NCI-H2196 (cell line): ENCODE measurements at regions not wholly inside any gene's neighbourhood (a gene's known extent, or its start where the extent isn't known, plus 50 kb on each side); places are given as distances from the start of the nearest gene placed in this dataset.
A peak's percentile ranks its signal among the peaks of the same experiment; 100 is the strongest.

Source experiments
- DNase-seq: peaks from one replicate; lab custom pipeline; 2025; ENCODE audit not compliant: unreplicated experiment; lab: John Stamatoyannopoulos, UW

DNA sequence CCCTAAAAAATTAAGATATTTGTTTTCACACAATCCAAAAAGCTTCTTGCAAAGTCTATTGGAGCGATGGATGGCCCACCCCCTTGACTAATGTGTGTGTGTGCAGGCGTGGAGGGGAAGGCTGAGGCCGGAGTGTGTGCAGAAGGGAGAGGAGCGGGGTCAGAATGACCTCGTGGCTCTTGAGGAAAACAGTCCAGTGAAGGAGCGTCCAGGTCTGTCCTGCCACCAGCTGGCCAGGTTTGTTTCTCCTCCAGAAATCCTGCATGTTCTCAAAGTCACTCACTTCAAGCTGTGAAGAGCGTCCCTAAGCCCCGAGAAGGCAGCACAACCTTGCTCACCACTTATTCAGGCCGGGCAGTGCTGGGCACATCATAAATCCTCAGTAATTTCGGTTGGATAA is 69.5 kb upstream of the SSX2IP start:
- DNase-seq = no peak

DNA sequence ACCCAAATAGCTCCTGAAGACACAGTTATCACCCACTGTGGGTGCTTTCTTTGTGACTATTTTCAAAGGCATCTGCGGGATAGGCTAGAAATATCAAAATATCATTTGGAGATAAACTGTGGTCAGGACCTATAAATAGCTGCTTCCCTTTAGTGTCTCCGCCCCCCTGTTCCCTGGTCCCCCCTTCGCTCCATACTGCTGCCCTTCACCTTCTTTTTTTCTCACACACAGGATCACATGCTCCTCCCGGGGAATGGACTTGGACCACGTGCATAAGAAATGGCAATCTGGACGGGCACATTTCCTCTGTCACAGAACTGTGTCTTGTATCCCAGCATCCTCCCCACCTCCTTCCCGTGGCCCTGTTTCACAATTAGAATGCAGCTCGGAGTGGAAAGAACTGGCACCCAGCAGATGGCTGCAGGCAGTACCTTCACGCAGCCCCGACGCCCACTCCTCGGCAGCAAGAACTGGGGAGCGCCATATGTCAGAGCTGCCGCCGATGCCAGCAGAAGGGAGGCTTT is 68.8 kb upstream of the SSX2IP start:
- no peak for DNase-seq

DNA sequence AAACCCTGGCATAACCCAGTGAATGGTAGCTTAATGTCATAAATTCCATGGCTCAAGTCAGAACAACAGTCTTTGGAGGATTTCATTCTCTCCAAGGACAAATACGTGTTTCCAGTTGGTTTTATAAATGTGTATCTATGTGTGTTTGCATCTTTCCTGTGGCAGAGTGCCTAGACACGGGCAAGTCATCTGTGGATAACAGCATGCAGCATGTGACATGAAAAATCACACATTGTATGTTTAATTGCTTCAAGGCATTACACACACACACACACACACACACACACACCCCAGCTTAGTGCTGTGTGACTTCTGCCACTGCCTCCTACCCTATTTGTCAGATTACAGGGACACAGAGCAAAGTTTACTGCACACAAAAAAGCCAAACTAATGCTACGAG is 68.2 kb upstream of the SSX2IP start:
- DNase-seq = no peak

DNA sequence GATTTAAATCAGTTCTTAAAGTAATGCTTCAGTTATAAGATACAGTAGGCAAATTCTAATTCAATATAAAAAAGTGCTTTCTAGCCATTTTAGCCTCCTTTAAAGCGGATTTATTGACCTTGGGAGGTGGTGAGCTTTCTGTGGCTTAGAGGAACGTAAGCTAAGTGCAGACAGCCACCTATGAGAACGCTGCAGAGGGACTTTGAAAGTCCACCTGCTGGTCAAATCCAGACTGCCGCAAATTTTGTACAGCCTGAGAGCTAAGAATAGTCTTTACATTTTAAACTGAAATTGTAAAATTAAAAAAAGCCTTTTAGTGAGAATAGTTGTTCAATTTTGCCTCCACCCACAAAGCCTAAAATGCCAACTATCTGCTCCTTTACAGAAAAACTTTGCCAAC is 67.0 kb upstream of the SSX2IP start:
- DNase-seq = no peak

DNA sequence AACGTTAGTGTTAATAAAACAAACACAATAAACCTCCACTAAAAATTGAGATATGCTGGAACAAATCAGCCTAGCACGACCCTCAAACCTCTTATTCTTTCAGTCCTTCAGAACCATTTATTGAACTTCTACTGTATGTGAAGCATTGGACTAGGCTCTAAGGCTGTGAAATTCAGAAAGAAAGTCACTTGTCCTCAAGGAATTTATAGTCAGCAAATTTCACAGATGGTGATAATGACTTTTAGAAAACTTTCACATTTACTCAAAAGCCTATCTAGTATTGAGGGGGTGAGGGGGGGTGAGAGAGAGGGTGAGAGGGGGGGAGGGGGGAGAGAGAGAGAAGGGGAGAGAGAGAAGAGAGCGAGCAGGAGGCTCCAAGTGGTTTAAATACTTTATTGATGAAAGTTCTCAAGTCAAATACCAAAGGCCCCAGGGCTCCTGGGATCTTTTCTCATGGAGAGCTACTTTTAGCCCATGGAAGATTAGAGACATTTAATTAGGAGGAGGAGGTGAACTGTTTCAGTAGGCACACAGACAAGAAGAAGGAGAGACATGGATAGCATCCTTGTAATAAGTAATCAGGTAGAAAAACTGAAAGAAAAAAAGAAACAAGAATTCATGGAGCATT is 66.3 kb upstream of the SSX2IP start:
- no peak for DNase-seq

DNA sequence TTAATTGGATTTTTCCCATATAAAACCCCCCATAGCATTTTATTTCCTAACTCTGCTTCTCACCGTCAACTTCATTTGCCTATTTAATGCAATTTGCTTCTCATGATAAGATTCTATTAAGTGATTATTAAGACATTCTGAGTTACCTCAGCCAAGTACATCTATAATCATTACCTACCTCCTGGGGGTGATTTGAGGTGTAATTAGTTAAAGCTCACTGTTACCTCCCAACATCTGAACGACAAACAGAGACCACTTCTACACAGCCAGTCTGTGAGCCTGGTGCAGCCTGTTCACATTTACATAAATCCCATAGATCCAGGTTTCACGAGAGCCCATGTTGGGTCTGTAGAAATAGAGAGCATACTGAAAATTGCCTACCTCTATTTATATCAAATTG is 65.7 kb upstream of the SSX2IP start:
- no peak for DNase-seq

DNA sequence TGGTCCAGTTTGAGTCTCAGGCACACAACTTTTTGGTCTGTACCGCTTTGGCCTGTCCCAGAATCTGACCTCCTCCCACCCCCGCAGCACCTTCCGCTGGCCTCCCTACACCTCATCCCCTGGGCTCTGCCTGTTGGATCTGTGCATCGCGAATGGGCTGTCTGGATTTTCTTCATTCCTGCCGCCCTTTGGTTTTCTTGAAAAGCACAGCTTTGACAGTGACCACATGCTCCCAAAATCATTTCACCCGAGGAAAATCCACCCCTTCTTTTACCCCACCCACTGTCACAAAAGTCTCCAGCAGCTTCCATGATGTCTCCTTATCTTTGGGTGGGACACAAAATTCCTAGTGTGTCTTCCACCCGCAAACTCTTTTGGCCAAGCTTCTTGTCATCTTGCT is 65.0 kb upstream of the SSX2IP start:
- no peak for DNase-seq

DNA sequence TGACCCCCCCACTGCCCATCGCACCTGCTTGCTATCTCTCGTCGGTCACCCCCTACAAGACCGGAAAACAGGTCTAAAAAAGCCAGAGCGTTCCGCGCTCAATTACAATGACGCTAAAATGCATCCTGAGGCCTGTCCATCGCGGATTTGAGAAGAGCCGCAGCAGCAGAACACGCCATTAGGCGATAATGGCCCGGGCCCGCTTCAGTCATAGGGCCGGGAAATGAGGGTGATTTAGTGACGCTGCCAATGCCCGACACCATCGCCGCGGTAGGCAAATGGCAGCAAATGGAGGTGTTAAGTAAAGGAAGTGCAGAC is 64.1 kb upstream of the SSX2IP start:
- DNase-seq = no peak

DNA sequence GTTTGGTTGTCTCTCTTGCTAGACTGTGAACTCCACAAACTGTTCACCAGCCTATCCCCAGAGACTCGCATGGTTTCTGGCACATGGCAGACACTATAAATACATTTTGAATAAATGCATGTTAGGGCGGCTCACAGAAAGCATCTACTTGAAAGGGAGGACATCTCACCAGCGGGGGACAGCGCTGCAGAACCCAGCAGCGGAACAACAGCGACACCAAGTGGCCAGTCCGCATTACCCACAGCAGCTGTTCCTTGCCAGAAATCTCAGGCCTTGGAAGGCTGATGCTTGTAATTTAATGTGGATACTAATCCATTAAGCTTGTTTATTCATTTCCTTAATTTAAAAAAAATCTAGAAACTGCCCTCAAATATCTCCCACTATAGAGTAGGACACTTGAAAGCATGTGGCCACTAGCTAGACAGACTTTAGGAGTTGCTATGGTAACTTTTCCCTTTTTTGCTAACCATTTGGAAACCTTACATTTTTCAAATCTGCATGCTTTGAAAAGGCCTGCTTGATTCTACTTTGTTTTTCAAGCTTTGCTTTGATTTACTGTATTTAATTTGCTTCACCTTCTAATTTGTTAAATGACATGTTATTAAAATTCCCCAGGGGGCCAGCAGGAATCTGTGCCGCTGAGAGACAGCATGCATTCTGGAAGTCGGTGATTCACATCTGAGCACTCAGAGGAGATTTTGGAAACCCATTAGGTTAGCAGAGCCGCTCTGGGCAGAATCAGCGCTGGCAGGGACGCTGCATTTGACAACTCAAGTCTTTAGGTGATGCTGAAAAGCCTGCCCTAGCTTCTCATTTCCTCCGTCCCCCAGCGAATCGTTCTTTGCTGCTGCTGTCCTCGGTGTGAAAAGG is 63.5 kb upstream of the SSX2IP start:
- DNase-seq = peak; percentile 77

DNA sequence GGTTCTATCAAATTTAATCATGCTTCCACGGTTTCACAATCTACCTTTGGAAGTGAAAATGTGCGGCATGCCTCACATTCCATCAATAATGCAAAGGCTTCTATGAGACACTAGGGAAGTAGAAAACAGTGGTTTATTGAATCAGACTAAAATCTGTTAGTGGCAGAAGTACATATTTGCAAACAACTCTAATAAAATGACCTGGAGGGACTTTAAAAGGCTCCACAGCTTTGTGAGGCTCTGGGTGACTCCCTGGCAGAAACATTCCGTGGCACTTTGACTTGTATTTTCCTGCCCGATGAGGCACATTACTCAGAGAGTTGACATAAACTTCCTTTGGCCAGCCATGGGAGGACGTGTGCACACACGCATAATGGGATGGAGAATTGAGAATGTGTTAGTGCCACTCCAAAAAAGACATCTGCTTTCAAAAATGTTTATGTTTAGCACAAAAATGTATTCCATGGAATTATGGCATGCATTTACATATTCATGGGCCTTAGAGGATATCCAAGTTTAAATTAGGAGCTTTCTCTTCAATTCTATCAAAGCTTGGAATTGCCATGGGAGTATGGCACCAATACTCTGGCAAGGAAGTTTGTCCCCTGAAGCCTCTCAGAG is 60.0 kb upstream of the SSX2IP start:
- DNase-seq = no peak

DNA sequence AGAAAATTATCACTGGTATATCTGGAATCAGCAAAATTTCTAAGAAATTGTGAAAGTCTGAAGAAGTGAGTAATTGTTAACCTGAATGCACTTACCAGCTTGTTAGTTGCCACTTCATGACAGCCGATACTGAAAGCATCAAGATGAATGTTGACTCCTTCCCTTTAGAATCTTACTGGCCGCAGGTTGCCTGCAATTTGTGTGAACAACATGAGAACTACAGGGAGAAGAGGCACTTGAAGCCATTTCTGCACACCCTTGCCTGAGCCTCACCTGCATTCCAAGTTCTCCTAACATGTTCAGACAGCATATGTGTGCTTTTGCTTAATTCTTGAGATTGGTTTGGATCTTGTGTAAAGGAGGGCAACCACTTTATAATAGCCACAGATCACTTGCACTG is 59.2 kb upstream of the SSX2IP start:
- DNase-seq = no peak

DNA sequence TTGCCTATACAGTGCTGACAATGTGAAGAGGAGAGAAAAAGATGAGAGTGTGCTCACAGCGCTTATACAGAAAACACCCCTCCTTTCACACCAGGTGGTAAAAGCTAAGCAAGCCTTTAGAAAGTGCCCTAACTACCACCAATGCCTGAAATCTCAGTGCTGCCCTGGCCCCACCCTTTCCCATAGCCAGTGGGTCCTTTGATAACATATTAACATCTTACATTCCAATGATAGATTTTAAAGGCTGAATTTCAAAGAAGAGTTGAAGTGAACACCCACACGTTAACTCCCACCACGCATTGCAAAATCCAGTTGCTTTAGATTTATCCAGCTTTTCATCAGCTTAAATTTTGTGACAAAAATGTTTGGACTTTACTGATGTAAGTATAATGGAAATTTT is 58.1 kb upstream of the SSX2IP start:
- DNase-seq = no peak

DNA sequence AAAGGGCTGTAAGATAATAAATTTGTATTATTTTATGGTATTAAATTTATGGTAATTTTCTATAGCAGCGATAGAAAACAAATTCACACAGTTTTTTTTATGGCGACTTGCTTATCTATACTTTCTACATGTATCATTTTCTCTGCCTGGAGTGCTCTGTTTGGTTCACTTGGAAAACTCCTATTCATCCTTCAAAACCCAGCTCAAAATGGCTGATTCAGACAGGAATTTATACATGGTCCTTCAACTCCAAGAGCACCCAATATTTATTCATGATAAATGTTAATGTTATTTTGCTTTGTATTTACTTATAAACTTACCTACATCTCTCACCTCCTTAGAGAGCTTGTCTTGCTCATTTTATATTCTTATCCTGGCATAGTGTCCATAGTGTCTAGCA is 55.6 kb upstream of the SSX2IP start:
- DNase-seq = no peak

DNA sequence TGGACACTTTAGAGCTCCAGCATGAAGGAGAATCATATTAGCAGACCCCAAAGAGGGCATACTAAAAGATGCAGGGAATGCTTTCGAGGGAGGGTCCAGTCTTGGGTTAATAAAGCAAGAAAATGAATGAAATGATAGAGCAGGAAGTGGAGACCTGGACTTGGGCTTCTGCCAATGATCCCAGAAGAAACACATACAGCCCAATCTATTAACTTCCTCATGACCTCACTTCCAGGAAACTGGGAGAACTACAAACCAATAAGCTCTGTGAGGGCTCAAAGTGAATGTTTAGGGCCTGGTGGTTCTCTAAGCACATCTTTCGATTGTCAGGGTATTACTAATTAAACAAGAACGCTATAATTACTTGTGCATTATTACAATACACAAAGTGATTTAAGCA is 53.6 kb upstream of the SSX2IP start:
- no peak for DNase-seq

DNA sequence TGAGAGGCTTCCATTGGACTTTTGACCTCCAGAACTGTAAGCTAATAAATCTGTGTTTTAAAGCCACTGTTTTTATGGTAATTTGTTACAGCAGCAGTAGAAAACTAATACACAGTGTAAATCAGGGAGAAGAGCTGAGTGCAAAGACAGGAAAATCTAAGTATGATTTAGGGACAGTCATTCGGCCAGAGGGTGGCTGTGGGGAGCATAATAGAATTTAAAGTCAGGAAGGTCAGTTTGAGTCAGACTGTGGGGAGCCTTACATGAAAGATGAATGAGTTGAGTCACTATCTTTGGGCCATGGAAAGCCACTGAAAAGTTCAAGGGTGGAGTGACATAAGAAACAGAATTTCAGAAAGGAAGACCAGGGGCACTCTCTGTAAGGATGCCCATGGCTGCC is 52.4 kb upstream of the SSX2IP start:
- no peak for DNase-seq

DNA sequence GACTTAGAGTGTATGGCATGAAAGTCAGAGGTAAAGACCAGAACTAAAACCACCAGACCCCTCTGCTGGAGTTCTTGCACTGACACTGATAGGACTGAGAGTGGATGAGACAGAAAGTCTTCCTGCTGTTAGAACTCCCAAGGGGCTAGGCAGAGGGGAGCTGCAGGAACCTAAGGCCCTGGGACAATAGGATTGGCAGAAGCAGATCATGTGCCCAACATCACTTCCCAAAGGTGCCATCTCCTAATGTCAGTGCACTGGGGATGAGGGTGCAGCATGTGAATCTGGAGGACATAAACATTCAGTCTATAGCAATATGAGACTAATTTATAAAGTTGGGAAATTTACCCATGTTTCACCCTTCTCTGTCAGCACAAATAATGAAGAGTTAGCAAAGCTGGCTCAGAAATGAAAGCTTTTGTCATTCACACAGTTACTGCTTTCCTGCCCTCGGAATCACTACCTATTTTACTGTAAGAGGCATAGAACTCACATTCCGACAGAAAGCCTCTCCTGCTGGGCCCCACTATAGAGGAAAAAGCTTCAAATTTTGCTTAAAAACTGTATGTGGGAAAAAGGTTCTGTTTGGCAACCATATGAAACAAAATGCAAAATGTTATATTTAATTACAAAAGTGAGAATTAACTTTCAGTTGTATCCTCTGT is 49.9 kb upstream of the SSX2IP start:
- no peak for DNase-seq
